ENCODE measurements at regions not wholly inside any gene's neighbourhood (a gene's known extent, or its start where the extent isn't known, plus 50 kb on each side); places are given as distances from the start of the nearest gene placed in this dataset.
"Not testable (repeated sequence)": the region's sequence is repeated elsewhere in the genome, so short reads cannot be mapped to it uniquely, and the experiment has no call there.

- H3K9me3 Mint-ChIP-seq = no peaks in the 10 kb centered on the region
- CTCF ChIA-PET = no interaction called here
- POLR2A ChIA-PET = no interaction called here
- no peak overlapping the region for H3K4me3 Mint-ChIP-seq
- intact Hi-C loops (cut with micrococcal nuclease) = no loop called here
- no peaks in the 10 kb centered on the region for H3K4me1 Mint-ChIP-seq (ENCODE audit: low read depth)
- no peak overlapping the region for H3K27ac Mint-ChIP-seq
- H3K36me3 Mint-ChIP-seq = no peaks in the 10 kb centered on the region
- no peaks in the 10 kb centered on the region for H3K27me3 Mint-ChIP-seq
- DNase-seq = no peak
These were observed 329.3 kb downstream of the GBA3 start for GRCh38 chr4:23022032-23022431.

- no peak overlapping the region for H3K4me3 Mint-ChIP-seq
- POLR2A ChIA-PET = no interaction called here
- CTCF ChIA-PET = no interaction called here
- intact Hi-C loops (cut with micrococcal nuclease) = no loop called here
- no peak overlapping the region for H3K27ac Mint-ChIP-seq
- no peaks in the 10 kb centered on the region for H3K36me3 Mint-ChIP-seq
- no peak for DNase-seq
- H3K27me3 Mint-ChIP-seq = no peaks in the 10 kb centered on the region
- no peaks in the 10 kb centered on the region for H3K4me1 Mint-ChIP-seq (ENCODE audit: low read depth)
- H3K9me3 Mint-ChIP-seq = no peaks in the 10 kb centered on the region
These were observed 328.3 kb downstream of the GBA3 start for GRCh38 chr4:23021040-23021439.

- DNase-seq; intact Hi-C loops (cut with micrococcal nuclease); H3K36me3 Mint-ChIP-seq; H3K9me3 Mint-ChIP-seq; H3K4me1 Mint-ChIP-seq (ENCODE audit: low read depth); CTCF ChIA-PET; H3K4me3 Mint-ChIP-seq; H3K27ac Mint-ChIP-seq; POLR2A ChIA-PET; H3K27me3 Mint-ChIP-seq: not testable (repeated sequence)
These were observed 327.7 kb downstream of the GBA3 start for GRCh38 chr4:23020399-23020798.

- intact Hi-C loops (cut with micrococcal nuclease) = no loop called here
- H3K4me1 Mint-ChIP-seq (ENCODE audit: low read depth) = no peaks in the 10 kb centered on the region
- no peak overlapping the region for H3K4me3 Mint-ChIP-seq
- H3K36me3 Mint-ChIP-seq = no peaks in the 10 kb centered on the region
- H3K27me3 Mint-ChIP-seq = no peaks in the 10 kb centered on the region
- ChIA-PET CTCF (no interaction called here), POLR2A (no interaction called here)
- DNase-seq = no peak
- no peaks in the 10 kb centered on the region for H3K9me3 Mint-ChIP-seq
- no peak overlapping the region for H3K27ac Mint-ChIP-seq
These were observed 324.2 kb downstream of the GBA3 start for GRCh38 chr4:23016981-23017380.

- no peaks in the 10 kb centered on the region for H3K4me1 Mint-ChIP-seq (ENCODE audit: low read depth)
- H3K9me3 Mint-ChIP-seq = no peaks in the 10 kb centered on the region
- H3K27ac Mint-ChIP-seq = no peak overlapping the region
- no peaks in the 10 kb centered on the region for H3K36me3 Mint-ChIP-seq
- intact Hi-C loops (cut with micrococcal nuclease) = no loop called here
- no peak overlapping the region for H3K4me3 Mint-ChIP-seq
- POLR2A ChIA-PET = no interaction called here
- CTCF ChIA-PET = no interaction called here
- no peak for DNase-seq
- no peaks in the 10 kb centered on the region for H3K27me3 Mint-ChIP-seq
These were observed 323.1 kb downstream of the GBA3 start for GRCh38 chr4:23015821-23016220.

GRCh38 chr4:23009093-23009492 lies 316.4 kb downstream of the GBA3 start:
- no peaks in the 10 kb centered on the region for H3K9me3 Mint-ChIP-seq
- H3K4me3 Mint-ChIP-seq = no peak overlapping the region
- POLR2A ChIA-PET = no interaction called here
- intact Hi-C loops (cut with micrococcal nuclease) = no loop called here
- H3K27ac Mint-ChIP-seq = no peak overlapping the region
- no peak for DNase-seq
- CTCF ChIA-PET = no interaction called here
- no peaks in the 10 kb centered on the region for H3K36me3 Mint-ChIP-seq
- no peaks in the 10 kb centered on the region for H3K4me1 Mint-ChIP-seq (ENCODE audit: low read depth)
- no peaks in the 10 kb centered on the region for H3K27me3 Mint-ChIP-seq

GRCh38 chr4:23006756-23007155 lies 314.0 kb downstream of the GBA3 start:
- CTCF ChIA-PET = no interaction called here
- Mint-ChIP-seq H3K27me3 (no peaks in the 10 kb centered on the region), H3K27ac (no peak overlapping the region), H3K4me3 (no peak overlapping the region), H3K9me3 (no peaks in the 10 kb centered on the region), H3K4me1 (ENCODE audit: low read depth) (no peaks in the 10 kb centered on the region), H3K36me3 (no peaks in the 10 kb centered on the region)
- no peak for DNase-seq
- intact Hi-C loops (cut with micrococcal nuclease) = no loop called here
- POLR2A ChIA-PET = no interaction called here

- intact Hi-C loops (cut with micrococcal nuclease) = no loop called here
- Mint-ChIP-seq H3K4me1 (ENCODE audit: low read depth) (no peaks in the 10 kb centered on the region), H3K36me3 (no peaks in the 10 kb centered on the region), H3K9me3 (no peaks in the 10 kb centered on the region), H3K27ac (no peak overlapping the region), H3K27me3 (no peaks in the 10 kb centered on the region), H3K4me3 (no peak overlapping the region)
- CTCF ChIA-PET = no interaction called here
- POLR2A ChIA-PET = no interaction called here
- no peak for DNase-seq
These were observed 313.0 kb downstream of the GBA3 start for GRCh38 chr4:23005691-23006090.

- intact Hi-C loops (cut with micrococcal nuclease) = no loop called here
- Mint-ChIP-seq H3K4me3 (no peak overlapping the region), H3K27me3 (no peaks in the 10 kb centered on the region), H3K36me3 (no peaks in the 10 kb centered on the region), H3K4me1 (ENCODE audit: low read depth) (no peaks in the 10 kb centered on the region), H3K27ac (no peak overlapping the region), H3K9me3 (peaks cover 3% of the 10 kb centered on the region)
- DNase-seq = no peak
- ChIA-PET CTCF (no interaction called here), POLR2A (no interaction called here)
These were observed 308.7 kb downstream of the GBA3 start for GRCh38 chr4:23001478-23001877.

GRCh38 chr4:22999419-22999818 lies 306.7 kb downstream of the GBA3 start:
- no peaks in the 10 kb centered on the region for H3K27me3 Mint-ChIP-seq
- no peak overlapping the region for H3K4me3 Mint-ChIP-seq
- intact Hi-C loops (cut with micrococcal nuclease) = no loop called here
- H3K36me3 Mint-ChIP-seq = no peaks in the 10 kb centered on the region
- no peak for DNase-seq
- H3K9me3 Mint-ChIP-seq = peaks cover 3% of the 10 kb centered on the region
- H3K27ac Mint-ChIP-seq = no peak overlapping the region
- CTCF ChIA-PET = no interaction called here
- POLR2A ChIA-PET = no interaction called here
- no peaks in the 10 kb centered on the region for H3K4me1 Mint-ChIP-seq (ENCODE audit: low read depth)

GRCh38 chr4:22997358-22998224 lies 304.9 kb downstream of the GBA3 start:
- ChIA-PET CTCF (no interaction called here), POLR2A (no interaction called here)
- intact Hi-C loops (cut with micrococcal nuclease) = no loop called here
- DNase-seq = no peak
- H3K27ac Mint-ChIP-seq = no peak overlapping the region
- H3K4me1 Mint-ChIP-seq (ENCODE audit: low read depth) = no peaks in the 10 kb centered on the region
- H3K36me3 Mint-ChIP-seq = no peaks in the 10 kb centered on the region
- H3K27me3 Mint-ChIP-seq = no peaks in the 10 kb centered on the region
- peaks cover 3% of the 10 kb centered on the region for H3K9me3 Mint-ChIP-seq
- H3K4me3 Mint-ChIP-seq = no peak overlapping the region

- intact Hi-C loops (cut with micrococcal nuclease) = no loop called here
- no peaks in the 10 kb centered on the region for H3K4me1 Mint-ChIP-seq (ENCODE audit: low read depth)
- no peak overlapping the region for H3K4me3 Mint-ChIP-seq
- H3K27ac Mint-ChIP-seq = no peak overlapping the region
- H3K36me3 Mint-ChIP-seq = no peaks in the 10 kb centered on the region
- H3K9me3 Mint-ChIP-seq = peaks cover 2% of the 10 kb centered on the region
- no peak for DNase-seq
- CTCF ChIA-PET = interaction anchor here (0.6 kb wide), 1 partner anchor 353 kb away, joined by 3 read pairs; no protein-coding TSS in a partner anchor
- H3K27me3 Mint-ChIP-seq = no peaks in the 10 kb centered on the region
- POLR2A ChIA-PET = no interaction called here
These were observed 298.8 kb downstream of the GBA3 start for GRCh38 chr4:22991576-22991975.

GRCh38 chr4:22988526-22988925 lies 295.8 kb downstream of the GBA3 start:
- H3K27me3 Mint-ChIP-seq = no peaks in the 10 kb centered on the region
- CTCF ChIA-PET = no interaction called here

More at GRCh38 chr4:22988526-22988925, 295.8 kb downstream of the GBA3 start:
- Mint-ChIP-seq H3K9me3 (peaks cover 6% of the 10 kb centered on the region), H3K27ac (no peak overlapping the region), H3K36me3 (no peaks in the 10 kb centered on the region), H3K4me1 (ENCODE audit: low read depth) (no peaks in the 10 kb centered on the region), H3K4me3 (no peak overlapping the region)
- DNase-seq = no peak
- POLR2A ChIA-PET = no interaction called here
- intact Hi-C loops (cut with micrococcal nuclease) = no loop called here
